SK-N-SH treated with all-trans-retinoic acid at 6 μM for 48 hours (cell line): ENCODE measurements at regions not wholly inside any gene's neighbourhood (a gene's known extent, or its start where the extent isn't known, plus 50 kb on each side); places are given as distances from the start of the nearest gene placed in this dataset.

Experiments used
- ATAC-seq: fragments of 200-7000 bp; cut with Tn5 transposase; 3 replicates; pipeline ENCODE4 v1.9.1; 2020; ENCODE audit warnings: mild to moderate bottlenecking, moderate library complexity
- ARNTL ChIP-seq: fragments of 450-650 bp; formaldehyde crosslinking; IDR thresholded peaks from 2 replicates; pipeline ENCODE4 v1.5.0; 2020; ENCODE audit warnings: low read depth, mild to moderate bottlenecking, moderate library complexity, borderline replicate concordance
- CSDC2 ChIP-seq: fragments of 250-450 bp; sonication (Bioruptor Pico); IDR thresholded peaks from 2 replicates; pipeline ENCODE4 v1.5.0; 2020; ENCODE audit warnings: mild to moderate bottlenecking, moderate library complexity
- CSRNP3 ChIP-seq: fragments of 250-450 bp; sonication (Bioruptor Pico); IDR thresholded peaks from 2 replicates; pipeline ENCODE4 v1.5.1; 2021; ENCODE audit warnings: mild to moderate bottlenecking, moderate library complexity
- ESRRG ChIP-seq: fragments of 250-450 bp; sonication (Bioruptor Pico); IDR thresholded peaks from 2 replicates; pipeline ENCODE4 v1.6.1; 2021; ENCODE audit warnings: mild to moderate bottlenecking
- PATZ1 ChIP-seq: fragments of 250-450 bp; sonication (Bioruptor Pico); IDR thresholded peaks from 2 replicates; pipeline ENCODE4 v1.8.0; 2020; ENCODE audit warnings: mild to moderate bottlenecking, moderate library complexity, borderline replicate concordance
- POU6F1 ChIP-seq: fragments of 250-450 bp; sonication (Bioruptor Pico); IDR thresholded peaks from 2 replicates; pipeline ENCODE4 v1.8.0; 2021; ENCODE audit warnings: low read depth, mild to moderate bottlenecking, moderate library complexity, borderline replicate concordance
- PPARA ChIP-seq: fragments of 250-450 bp; sonication (Bioruptor Pico); IDR thresholded peaks from 2 replicates; pipeline ENCODE4 v1.5.0; 2020; ENCODE audit warnings: mild to moderate bottlenecking, borderline replicate concordance
- TCF4 ChIP-seq: fragments of 250-450 bp; sonication (Bioruptor Pico); IDR thresholded peaks from 2 replicates; pipeline ENCODE4 v1.8.0; 2021; ENCODE audit warnings: mild to moderate bottlenecking, moderate library complexity, borderline replicate concordance
- TOX ChIP-seq: fragments of 250-450 bp; sonication (Bioruptor Pico); IDR thresholded peaks from 2 replicates; pipeline ENCODE4 v1.8.0; 2021; ENCODE audit warnings: mild to moderate bottlenecking, moderate library complexity, borderline replicate concordance
- TSHZ2 ChIP-seq: fragments of 250-450 bp; sonication (Bioruptor Pico); IDR thresholded peaks from 2 replicates; pipeline ENCODE4 v1.5.0; 2020; ENCODE audit warnings: mild to moderate bottlenecking, moderate library complexity
- ZC3H10 ChIP-seq: fragments of 250-450 bp; sonication (Bioruptor Pico); IDR thresholded peaks from 2 replicates; pipeline ENCODE4 v1.5.1; 2021; ENCODE audit warnings: mild to moderate bottlenecking, moderate library complexity
- ZFP3 ChIP-seq: fragments of 250-450 bp; sonication (Bioruptor Pico); IDR thresholded peaks from 2 replicates; pipeline ENCODE4 v1.5.0; 2020; ENCODE audit warnings: mild to moderate bottlenecking, moderate library complexity
- ZFP30 ChIP-seq: fragments of 450-650 bp; formaldehyde crosslinking; IDR thresholded peaks from 2 replicates; pipeline ENCODE4 v1.5.0; 2022; ENCODE audit warnings: mild to moderate bottlenecking, moderate library complexity
- ZNF565 ChIP-seq: fragments of 450-650 bp; formaldehyde crosslinking; conservative IDR thresholded peaks from 2 replicates; pipeline ENCODE4 v1.5.0; 2020; ENCODE audit warnings: low read depth, mild to moderate bottlenecking, moderate library complexity
- ZNF70 ChIP-seq: fragments of 450-650 bp; formaldehyde crosslinking; IDR thresholded peaks from 2 replicates; pipeline ENCODE4 v1.5.0; 2020; ENCODE audit warnings: mild to moderate bottlenecking, moderate library complexity
- ZNF8 ChIP-seq: fragments of 450-650 bp; formaldehyde crosslinking; IDR thresholded peaks from 2 replicates; pipeline ENCODE4 v1.5.0; 2020; ENCODE audit warnings: mild to moderate bottlenecking, moderate library complexity

GRCh38 chr4:100093091-100093866 lies 97.0 kb downstream of the DDIT4L start (continued):
- TF ChIP-seq TSHZ2 (CRISPR knock-in tag) = no peak
- TF ChIP-seq ZFP30 (CRISPR knock-in tag) = no peak
- no peak for TF ChIP-seq ZC3H10

- ATAC-seq = no peak
Observed at GRCh38 chr4:100087743-100088142, 102.5 kb downstream of the DDIT4L start.

GRCh38 chr4:100086766-100087431 lies 103.4 kb downstream of the DDIT4L start:
- TF ChIP-seq ZNF565 = no peak
- no peak for TF ChIP-seq ZFP30 (CRISPR knock-in tag)
- no peak for TF ChIP-seq ESRRG (CRISPR knock-in tag)
- no peak for TF ChIP-seq TCF4 (CRISPR knock-in tag)
- no peak for TF ChIP-seq ZC3H10
- no peak for TF ChIP-seq TOX (CRISPR knock-in tag)
- TF ChIP-seq CSRNP3 (CRISPR knock-in tag) = no peak
- no peak for ATAC-seq

More at GRCh38 chr4:100087743-100088142, 102.5 kb downstream of the DDIT4L start:
- TF ChIP-seq POU6F1 (CRISPR knock-in tag) (no peak), CSRNP3 (CRISPR knock-in tag) (no peak), PPARA (no peak), ZFP3 (CRISPR knock-in tag) (no peak), TSHZ2 (CRISPR knock-in tag) (no peak), ZNF8 (CRISPR knock-in tag) (no peak), ZNF70 (no peak), ARNTL (CRISPR knock-in tag) (no peak), TCF4 (CRISPR knock-in tag) (no peak), ZNF565 (no peak)

- no peak for TF ChIP-seq CSDC2 (CRISPR knock-in tag)
- TF ChIP-seq PPARA = no peak
- TF ChIP-seq TCF4 (CRISPR knock-in tag) = no peak
- TF ChIP-seq PATZ1 (CRISPR knock-in tag) = no peak
- no peak for TF ChIP-seq ZFP30 (CRISPR knock-in tag)
- TF ChIP-seq ARNTL (CRISPR knock-in tag) = no peak
- ATAC-seq = no peak
Observed at GRCh38 chr4:100084892-100085291, 105.4 kb downstream of the DDIT4L start.
